Vagina (tissue), 2 donors: ENCODE measurements at regions not wholly inside any gene's neighbourhood (a gene's known extent, or its start where the extent isn't known, plus 50 kb on each side); places are given as distances from the start of the nearest gene placed in this dataset.

ENCODE experiments used
- DNase-seq, 2 donors: peaks; one replicate each; pipeline ENCODE4 v3.0.0-alpha.2; 2017; ENCODE audit errors: extremely low spot score in 2 of 2
- H3K27ac ChIP-seq: fragments of 200-600 bp; sonication (generic); one replicate; pipeline ENCODE4 v1.5.1; 2019
- H3K27me3 ChIP-seq: fragments of 200-600 bp; sonication (generic); one replicate; pipeline ENCODE4 v1.5.1; 2019
- H3K36me3 ChIP-seq, 2 donors: fragments of 200-600 bp; sonication (generic); one replicate each; pipeline ENCODE4 v1.5.1; 2017 to 2019
- H3K4me1 ChIP-seq: fragments of 200-600 bp; sonication (generic); one replicate; pipeline ENCODE4 v1.5.1; 2019
- H3K4me3 ChIP-seq, 2 donors: fragments of 200-600 bp; sonication (generic); 1 replicate in 1 of 2; 2 replicates in 1 of 2; pipeline ENCODE4 v1.5.1; 2016 to 2019
- H3K9me3 ChIP-seq: fragments of 200-600 bp; sonication (generic); one replicate; pipeline ENCODE4 v1.5.1; 2019
- CTCF ChIP-seq, 3 experiments: fragments of 450-650 bp in 2 of 3; fragments of 200-600 bp in 1 of 3; sonication (generic) in 1 of 3; IDR thresholded peaks; one replicate each; pipeline ENCODE4 v1.5.1; 2017 to 2019; ENCODE audit warnings: antibody characterized with exemption in 3 of 3, mild to moderate bottlenecking in 2 of 3, moderate library complexity in 2 of 3
- POLR2A ChIP-seq, 2 donors: fragments of 450-650 bp; IDR thresholded peaks; one replicate each; pipeline ENCODE4 v1.6.1; 2017; ENCODE audit warnings: antibody characterized with exemption in 2 of 2, mild to moderate bottlenecking in 2 of 2, moderate library complexity in 2 of 2
- POLR2AphosphoS5 ChIP-seq, 2 donors: sonication (generic); formaldehyde crosslinking; IDR thresholded peaks; one replicate each; pipeline ENCODE4 v1.9.0; 2017; ENCODE audit warnings: antibody characterized with exemption in 2 of 2, mild to moderate bottlenecking in 2 of 2, low read depth in 1 of 2; ENCODE audit not compliant: insufficient read depth in 1 of 2
- intact Hi-C: fragments of 100-400 bp; cut with DNase I; formaldehyde crosslinking; loops from one replicate; pipeline ENCODE4 v1.15.1; 2023

GRCh38 chr3:75110741-75111140 lies 496.3 kb upstream of the CNTN3 start:
- no peak for DNase-seq
- no peak for TF ChIP-seq POLR2AphosphoS5 (IDR thresholded peaks at IDR 0.05; ENCODE audit: insufficient read depth in 1 of 2, low read depth in 1 of 2)
- no peak for TF ChIP-seq POLR2A (IDR thresholded peaks at IDR 0.05)
- no peak for TF ChIP-seq CTCF (IDR thresholded peaks at IDR 0.05)
- no peaks in the 10 kb centered on the region for H3K27me3 ChIP-seq
- no peaks in the 10 kb centered on the region for H3K9me3 ChIP-seq
- H3K27ac ChIP-seq = no peak overlapping the region
- no peaks in the 10 kb centered on the region for H3K36me3 ChIP-seq
- no peak overlapping the region for H3K4me3 ChIP-seq
- no peaks in the 10 kb centered on the region for H3K4me1 ChIP-seq
- intact Hi-C loops = no loop called here

GRCh38 chr3:75115695-75116094 lies 501.2 kb upstream of the CNTN3 start:
- intact Hi-C loops = no loop called here
- Histone ChIP-seq H3K4me1 (no peaks in the 10 kb centered on the region), H3K4me3 (no peak overlapping the region), H3K36me3 (no peaks in the 10 kb centered on the region), H3K27me3 (no peaks in the 10 kb centered on the region), H3K27ac (no peak overlapping the region), H3K9me3 (no peaks in the 10 kb centered on the region)
- no peak for DNase-seq
- no peak for TF ChIP-seq POLR2AphosphoS5 (IDR thresholded peaks at IDR 0.05; ENCODE audit: insufficient read depth in 1 of 2, low read depth in 1 of 2)
- no peak for TF ChIP-seq CTCF (IDR thresholded peaks at IDR 0.05)
- no peak for TF ChIP-seq POLR2A (IDR thresholded peaks at IDR 0.05)

- DNase-seq = no peak
These were observed 504.3 kb upstream of the CNTN3 start for GRCh38 chr3:75118779-75119178.

GRCh38 chr3:75126556-75126955 lies 512.1 kb upstream of the CNTN3 start:
- DNase-seq = no peak
- TF ChIP-seq POLR2AphosphoS5 (IDR thresholded peaks at IDR 0.05; ENCODE audit: insufficient read depth in 1 of 2, low read depth in 1 of 2) = no peak
- TF ChIP-seq POLR2A (IDR thresholded peaks at IDR 0.05) = no peak
- TF ChIP-seq CTCF (IDR thresholded peaks at IDR 0.05) = no peak
- no peaks in the 10 kb centered on the region for H3K9me3 ChIP-seq

More at GRCh38 chr3:75118779-75119178, 504.3 kb upstream of the CNTN3 start:
- H3K4me3 ChIP-seq = no peak overlapping the region
- H3K36me3 ChIP-seq = no peaks in the 10 kb centered on the region
- no peaks in the 10 kb centered on the region for H3K9me3 ChIP-seq
- TF ChIP-seq POLR2A (IDR thresholded peaks at IDR 0.05) = no peak
- TF ChIP-seq POLR2AphosphoS5 (IDR thresholded peaks at IDR 0.05; ENCODE audit: insufficient read depth in 1 of 2, low read depth in 1 of 2) = no peak
- no peak for TF ChIP-seq CTCF (IDR thresholded peaks at IDR 0.05)
- no peaks in the 10 kb centered on the region for H3K27me3 ChIP-seq
- no peak overlapping the region for H3K27ac ChIP-seq
- intact Hi-C loops = no loop called here
- no peaks in the 10 kb centered on the region for H3K4me1 ChIP-seq

GRCh38 chr3:75129101-75129500 lies 514.6 kb upstream of the CNTN3 start:
- H3K4me3 ChIP-seq = no peak overlapping the region
- no peaks in the 10 kb centered on the region for H3K4me1 ChIP-seq
- no peaks in the 10 kb centered on the region for H3K9me3 ChIP-seq
- intact Hi-C loops = no loop called here
- no peak overlapping the region for H3K27ac ChIP-seq
- H3K36me3 ChIP-seq = no peaks in the 10 kb centered on the region
- no peak for TF ChIP-seq POLR2A (IDR thresholded peaks at IDR 0.05)
- no peak for TF ChIP-seq CTCF (IDR thresholded peaks at IDR 0.05)
- TF ChIP-seq POLR2AphosphoS5 (IDR thresholded peaks at IDR 0.05; ENCODE audit: insufficient read depth in 1 of 2, low read depth in 1 of 2) = no peak
- H3K27me3 ChIP-seq = no peaks in the 10 kb centered on the region
- no peak for DNase-seq

More at GRCh38 chr3:75126556-75126955, 512.1 kb upstream of the CNTN3 start:
- H3K4me3 ChIP-seq = no peak overlapping the region
- H3K27me3 ChIP-seq = no peaks in the 10 kb centered on the region
- no peaks in the 10 kb centered on the region for H3K4me1 ChIP-seq
- H3K36me3 ChIP-seq = no peaks in the 10 kb centered on the region
- no peak overlapping the region for H3K27ac ChIP-seq
- intact Hi-C loops = no loop called here
